HUES64 (cell line): ENCODE measurements at regions not wholly inside any gene's neighbourhood (a gene's known extent, or its start where the extent isn't known, plus 50 kb on each side); places are given as distances from the start of the nearest gene placed in this dataset.

Source experiments
- H3K27ac ChIP-seq: 2 replicates; pipeline ENCODE4 v1.7.0; 2013; ENCODE audit warnings: low read depth, low read length, inconsistent platforms
- H3K27me3 ChIP-seq: 2 replicates; pipeline ENCODE4 v1.6.1; 2013; ENCODE audit warnings: mild to moderate bottlenecking, low read length; ENCODE audit not compliant: insufficient read depth
- H3K36me3 ChIP-seq: 2 replicates; pipeline ENCODE4 v1.6.1; 2013; ENCODE audit warnings: mild to moderate bottlenecking, low read length; ENCODE audit not compliant: insufficient read depth
- H3K4me1 ChIP-seq: 2 replicates; pipeline ENCODE4 v1.6.1; 2013; ENCODE audit warnings: mild to moderate bottlenecking, low read length, moderate library complexity; ENCODE audit not compliant: insufficient read depth
- H3K4me3 ChIP-seq: 2 replicates; pipeline ENCODE4 v1.5.1; 2013; ENCODE audit warnings: mild to moderate bottlenecking, low read length, moderate library complexity
- H3K9ac ChIP-seq: 2 replicates; pipeline ENCODE4 v1.6.1; 2013; ENCODE audit warnings: mild to moderate bottlenecking, low read depth, low read length
- H3K9me3 ChIP-seq: 2 replicates; pipeline ENCODE4 v1.6.1; 2013; ENCODE audit warnings: low read depth, low read length; ENCODE audit not compliant: insufficient read depth
- WGBS: fragments of 150-250, 120-280 bp; methylation state at CpG from one replicate; pipeline ENCODE4 v1.1.7; 2013; ENCODE audit warnings: missing lambda C conversion rate; 5-methylcytosine and 5-hydroxymethylcytosine counted together

GRCh38 chr1:84090447-84091245 lies 53.4 kb upstream of the PRKACB start:
- H3K36me3 ChIP-seq, result no peaks in the 10 kb centered on the region
- no peak overlapping the region for H3K27ac ChIP-seq
- H3K9me3 ChIP-seq, result no peaks in the 10 kb centered on the region
- H3K9ac ChIP-seq, result no peak overlapping the region
- H3K27me3 ChIP-seq, result no peaks in the 10 kb centered on the region
- no peaks in the 10 kb centered on the region for H3K4me1 ChIP-seq
- 90% methylated on average over 2 of the region's 3 CpGs for WGBS
- H3K4me3 ChIP-seq, result no peak overlapping the region

GRCh38 chr1:84089867-84090266 lies 54.2 kb upstream of the PRKACB start:
- H3K4me3 ChIP-seq, result no peak overlapping the region
- H3K36me3 ChIP-seq, result no peaks in the 10 kb centered on the region
- H3K9me3 ChIP-seq, result no peaks in the 10 kb centered on the region
- H3K4me1 ChIP-seq, result no peaks in the 10 kb centered on the region
- no peaks in the 10 kb centered on the region for H3K27me3 ChIP-seq
- H3K27ac ChIP-seq, result no peak overlapping the region
- H3K9ac ChIP-seq, result no peak overlapping the region

GRCh38 chr1:84089465-84089864 lies 54.6 kb upstream of the PRKACB start:
- Histone ChIP-seq H3K9ac (no peak overlapping the region), H3K4me1 (no peaks in the 10 kb centered on the region), H3K9me3 (no peaks in the 10 kb centered on the region), H3K27me3 (no peaks in the 10 kb centered on the region), H3K27ac (no peak overlapping the region), H3K36me3 (no peaks in the 10 kb centered on the region), H3K4me3 (no peak overlapping the region)

GRCh38 chr1:84086616-84087015 lies 57.5 kb upstream of the PRKACB start:
- no peaks in the 10 kb centered on the region for H3K9me3 ChIP-seq
- H3K9ac ChIP-seq, result no peak overlapping the region
- H3K4me1 ChIP-seq, result no peaks in the 10 kb centered on the region
- WGBS, result 88% methylated on average over 3 of the region's 3 CpGs
- no peaks in the 10 kb centered on the region for H3K27me3 ChIP-seq
- no peak overlapping the region for H3K27ac ChIP-seq
- no peak overlapping the region for H3K4me3 ChIP-seq
- H3K36me3 ChIP-seq, result no peaks in the 10 kb centered on the region

- H3K4me1 ChIP-seq, result no peaks in the 10 kb centered on the region
- no peak overlapping the region for H3K4me3 ChIP-seq
- WGBS, result 89% methylated on average over 5 of the region's 5 CpGs
- no peaks in the 10 kb centered on the region for H3K36me3 ChIP-seq
- H3K27me3 ChIP-seq, result no peaks in the 10 kb centered on the region
- no peak overlapping the region for H3K27ac ChIP-seq
- H3K9me3 ChIP-seq, result no peaks in the 10 kb centered on the region
- H3K9ac ChIP-seq, result no peak overlapping the region
Measured at GRCh38 chr1:84086189-84086588, 57.9 kb upstream of the PRKACB start.

- no peak overlapping the region for H3K9ac ChIP-seq
- no peaks in the 10 kb centered on the region for H3K27me3 ChIP-seq
- H3K27ac ChIP-seq, result no peak overlapping the region
- no peak overlapping the region for H3K4me3 ChIP-seq
- WGBS, result 83% methylated on average over 1 of the region's 3 CpGs
- peaks cover 6% of the 10 kb centered on the region; the same call in 1 of the 2 replicates for H3K4me1 ChIP-seq
- no peaks in the 10 kb centered on the region for H3K36me3 ChIP-seq
- H3K9me3 ChIP-seq, result no peaks in the 10 kb centered on the region
Measured at GRCh38 chr1:84083307-84083706, 60.8 kb upstream of the PRKACB start.

GRCh38 chr1:84078842-84079202 lies 65.2 kb upstream of the PRKACB start:
- peaks cover 8% of the 10 kb centered on the region; the same call in 1 of the 2 replicates for H3K4me1 ChIP-seq
- peak overlapping the region; percentile 78 for H3K4me3 ChIP-seq
- no peaks in the 10 kb centered on the region for H3K36me3 ChIP-seq

GRCh38 chr1:84078108-84078841 lies 65.8 kb upstream of the PRKACB start:
- Histone ChIP-seq H3K4me3 (peak overlapping the region; percentile 78), H3K4me1 (peaks cover 8% of the 10 kb centered on the region; the same call in 1 of the 2 replicates), H3K36me3 (no peaks in the 10 kb centered on the region), H3K27ac (peak overlapping the region; percentile 79), H3K9ac (peak overlapping the region; percentile 89), H3K9me3 (no peaks in the 10 kb centered on the region), H3K27me3 (no peaks in the 10 kb centered on the region)
- WGBS, result under 1% methylated on average over 58 of the region's 61 CpGs

More at GRCh38 chr1:84078842-84079202, 65.2 kb upstream of the PRKACB start:
- H3K27ac ChIP-seq, result peak overlapping the region; percentile 79
- WGBS, result 55% methylated on average over 5 of the region's 5 CpGs
- no peaks in the 10 kb centered on the region for H3K9me3 ChIP-seq
- H3K9ac ChIP-seq, result peak overlapping the region; percentile 89
- H3K27me3 ChIP-seq, result no peaks in the 10 kb centered on the region

GRCh38 chr1:84077476-84078107 lies 66.5 kb upstream of the PRKACB start:
- no peaks in the 10 kb centered on the region for H3K27me3 ChIP-seq
- under 1% methylated on average over 71 of the region's 71 CpGs for WGBS

GRCh38 chr1:84073266-84073665 lies 70.8 kb upstream of the PRKACB start:
- Histone ChIP-seq H3K4me1 (peaks cover 2% of the 10 kb centered on the region; the same call in 1 of the 2 replicates), H3K4me3 (no peak overlapping the region), H3K36me3 (no peaks in the 10 kb centered on the region), H3K27ac (no peak overlapping the region), H3K27me3 (no peaks in the 10 kb centered on the region), H3K9ac (no peak overlapping the region), H3K9me3 (peaks cover 24% of the 10 kb centered on the region)
- 97% methylated on average over 3 of the region's 3 CpGs for WGBS

More at GRCh38 chr1:84077476-84078107, 66.5 kb upstream of the PRKACB start:
- no peaks in the 10 kb centered on the region for H3K9me3 ChIP-seq
- peak overlapping the region; percentile 78 for H3K4me3 ChIP-seq
- no peaks in the 10 kb centered on the region for H3K36me3 ChIP-seq
- H3K4me1 ChIP-seq, result peaks cover 8% of the 10 kb centered on the region; the same call in 1 of the 2 replicates
- peak overlapping the region; percentile 89 for H3K9ac ChIP-seq
- H3K27ac ChIP-seq, result peak overlapping the region; percentile 79

- Histone ChIP-seq H3K9me3 (peaks cover 41% of the 10 kb centered on the region), H3K4me1 (no peaks in the 10 kb centered on the region), H3K27ac (no peak overlapping the region), H3K4me3 (no peak overlapping the region), H3K27me3 (no peaks in the 10 kb centered on the region), H3K9ac (no peak overlapping the region), H3K36me3 (no peaks in the 10 kb centered on the region)
- WGBS, result 92% methylated on average over 2 of the region's 2 CpGs
Measured at GRCh38 chr1:84069236-84069845, 70.4 kb upstream of the TTLL7 start.
